HFF-Myc (cell line): ENCODE measurements at regions not wholly inside any gene's neighbourhood (a gene's known extent, or its start where the extent isn't known, plus 50 kb on each side); places are given as distances from the start of the nearest gene placed in this dataset.

ENCODE experiments used
- DNase-seq: peaks from one replicate; pipeline ENCODE4 v3.0.0-alpha.2; 2011; ENCODE audit warnings: low read depth; ENCODE audit errors: extremely low read depth
- H3K4me3 ChIP-seq: replicated peaks from 2 replicates; pipeline ENCODE4 v1.5.1; 2011; ENCODE audit warnings: low read depth, mild to moderate bottlenecking, control low read depth, low read length
- CTCF ChIP-seq: IDR thresholded peaks from 2 replicates; pipeline ENCODE4 v1.5.1; 2012; ENCODE audit warnings: mild to moderate bottlenecking, low read depth, low read length, control low read depth; ENCODE audit errors: missing control alignments

GRCh38 chr4:11019451-11020240 lies 335.1 kb upstream of the CLNK start:
- no peak overlapping the region for H3K4me3 ChIP-seq
- no peak for DNase-seq
- TF ChIP-seq CTCF, result no peak

GRCh38 chr4:11014199-11014598 lies 329.6 kb upstream of the CLNK start:
- no peak overlapping the region for H3K4me3 ChIP-seq
- TF ChIP-seq CTCF, result no peak
- DNase-seq, result no peak

- DNase-seq, result no peak
- no peak overlapping the region for H3K4me3 ChIP-seq
- no peak for TF ChIP-seq CTCF
Observed at GRCh38 chr4:11013094-11013664, 328.6 kb upstream of the CLNK start.

- no peak for TF ChIP-seq CTCF
- no peak for DNase-seq
- no peak overlapping the region for H3K4me3 ChIP-seq
Observed at GRCh38 chr4:11011249-11011648, 326.7 kb upstream of the CLNK start.

- no peak overlapping the region for H3K4me3 ChIP-seq
- DNase-seq, result no peak
- TF ChIP-seq CTCF, result no peak
Observed at GRCh38 chr4:11010624-11011023, 326.1 kb upstream of the CLNK start.

- no peak for DNase-seq
- no peak for TF ChIP-seq CTCF
- no peak overlapping the region for H3K4me3 ChIP-seq
Observed at GRCh38 chr4:11009281-11009680, 324.7 kb upstream of the CLNK start.
